ENCODE measurements at regions not wholly inside any gene's neighbourhood (a gene's known extent, or its start where the extent isn't known, plus 50 kb on each side); places are given as distances from the start of the nearest gene placed in this dataset.

- Histone ChIP-seq H3K36me3 (no peaks in the 10 kb centered on the region), H3K4me1 (no peaks in the 10 kb centered on the region), H3K27ac (no peak overlapping the region), H3K27me3 (no peaks in the 10 kb centered on the region), H3K9me3 (no peaks in the 10 kb centered on the region), H3K4me3 (no peak overlapping the region)
- no peak for TF ChIP-seq POLR2A (IDR thresholded peaks at IDR 0.05)
- no peak for TF ChIP-seq CTCF (IDR thresholded peaks at IDR 0.05)
- intact Hi-C loops (cut with DNase I; ENCODE audit: low total_unique reads), result no loop called here
- no peak for DNase-seq
These were observed 498.4 kb upstream of the LRRN3 start for GRCh38 chr7:110592557-110592956.

GRCh38 chr7:110593355-110593754 is 497.6 kb upstream of the LRRN3 start:
- Histone ChIP-seq H3K27ac (no peak overlapping the region), H3K9me3 (no peaks in the 10 kb centered on the region), H3K27me3 (no peaks in the 10 kb centered on the region), H3K4me1 (no peaks in the 10 kb centered on the region), H3K4me3 (no peak overlapping the region), H3K36me3 (no peaks in the 10 kb centered on the region)
- intact Hi-C loops (cut with DNase I; ENCODE audit: low total_unique reads), result no loop called here
- no peak for DNase-seq
- TF ChIP-seq POLR2A (IDR thresholded peaks at IDR 0.05) (no peak), CTCF (IDR thresholded peaks at IDR 0.05) (no peak)

- Histone ChIP-seq H3K4me1 (no peaks in the 10 kb centered on the region), H3K36me3 (no peaks in the 10 kb centered on the region), H3K27ac (no peak overlapping the region), H3K27me3 (no peaks in the 10 kb centered on the region), H3K9me3 (no peaks in the 10 kb centered on the region), H3K4me3 (no peak overlapping the region)
- intact Hi-C loops (cut with DNase I; ENCODE audit: low total_unique reads), result no loop called here
- no peak for TF ChIP-seq CTCF (IDR thresholded peaks at IDR 0.05)
- TF ChIP-seq POLR2A (IDR thresholded peaks at IDR 0.05), result no peak
- DNase-seq, result no peak
These were observed 495.2 kb upstream of the LRRN3 start for GRCh38 chr7:110595694-110596093.

- intact Hi-C loops (cut with DNase I; ENCODE audit: low total_unique reads), result no loop called here
- no peaks in the 10 kb centered on the region for H3K36me3 ChIP-seq
- no peak for TF ChIP-seq CTCF (IDR thresholded peaks at IDR 0.05)
- no peak for TF ChIP-seq POLR2A (IDR thresholded peaks at IDR 0.05)
- no peaks in the 10 kb centered on the region for H3K4me1 ChIP-seq
- no peak overlapping the region for H3K4me3 ChIP-seq
- H3K27me3 ChIP-seq, result no peaks in the 10 kb centered on the region
- H3K27ac ChIP-seq, result no peak overlapping the region
- no peak for DNase-seq
- no peaks in the 10 kb centered on the region for H3K9me3 ChIP-seq
These were observed 490.0 kb upstream of the LRRN3 start for GRCh38 chr7:110600956-110601355.

- Histone ChIP-seq H3K9me3 (no peaks in the 10 kb centered on the region), H3K27ac (no peak overlapping the region), H3K4me3 (no peak overlapping the region), H3K27me3 (no peaks in the 10 kb centered on the region), H3K4me1 (no peaks in the 10 kb centered on the region), H3K36me3 (no peaks in the 10 kb centered on the region)
- no peak for TF ChIP-seq POLR2A (IDR thresholded peaks at IDR 0.05)
- no peak for TF ChIP-seq CTCF (IDR thresholded peaks at IDR 0.05)
- no peak for DNase-seq
- intact Hi-C loops (cut with DNase I; ENCODE audit: low total_unique reads), result no loop called here
These were observed 489.2 kb upstream of the LRRN3 start for GRCh38 chr7:110601710-110602109.

Measured in uterus (tissue), 3 donors.